Activated CD4-positive, alpha-beta T cell treated with anti-CD3 and anti-CD28 coated beads, Interleukin-2, Interleukin-4, amounts not matched to agents 100 ng/mL and 50 ng/mL, durations not matched to agents 16 hours and 8 hours (primary cell): ENCODE measurements at regions not wholly inside any gene's neighbourhood (a gene's known extent, or its start where the extent isn't known, plus 50 kb on each side); places are given as distances from the start of the nearest gene placed in this dataset.
"Not testable (repeated sequence)": the region's sequence is repeated elsewhere in the genome, so short reads cannot be mapped to it uniquely, and the experiment has no call there.

Experiments used
- DNase-seq: peaks from one replicate; pipeline ENCODE4 v3.0.0-alpha.2; 2020; ENCODE audit warnings: low spot score

GRCh38 chr11:71182791-71183677, 69.3 kb downstream of the SHANK2 start:
- DNase-seq: no peak

- no peak for DNase-seq
Measured at GRCh38 chr11:71181566-71181965, 70.8 kb downstream of the SHANK2 start.

- DNase-seq: no peak
Measured at GRCh38 chr11:71180694-71181470, 71.5 kb downstream of the SHANK2 start.

GRCh38 chr11:71179877-71180605, 72.3 kb downstream of the SHANK2 start:
- no peak for DNase-seq

GRCh38 chr11:71178076-71178475, 74.3 kb downstream of the SHANK2 start:
- DNase-seq: no peak

- DNase-seq: no peak
Measured at GRCh38 chr11:71176812-71177211, 75.6 kb downstream of the SHANK2 start.

- DNase-seq: no peak
Measured at GRCh38 chr11:71173709-71174108, 78.7 kb downstream of the SHANK2 start.

GRCh38 chr11:71172680-71173079, 79.7 kb downstream of the SHANK2 start:
- DNase-seq: no peak

GRCh38 chr11:71171576-71171975, 80.8 kb downstream of the SHANK2 start:
- no peak for DNase-seq

GRCh38 chr11:71170624-71171423, 81.6 kb downstream of the SHANK2 start:
- DNase-seq: no peak

GRCh38 chr11:71169313-71169712, 83.1 kb downstream of the SHANK2 start:
- DNase-seq: no peak

- not testable (repeated sequence) for DNase-seq
Measured at GRCh38 chr11:71167814-71168213, 84.6 kb downstream of the SHANK2 start.

- DNase-seq: no peak
Measured at GRCh38 chr11:71165771-71166170, 86.6 kb downstream of the SHANK2 start.

GRCh38 chr11:71164621-71165020, 87.8 kb downstream of the SHANK2 start:
- DNase-seq: no peak

- no peak for DNase-seq
Measured at GRCh38 chr11:71164186-71164585, 88.2 kb downstream of the SHANK2 start.

GRCh38 chr11:71163371-71163770, 89.0 kb downstream of the SHANK2 start:
- DNase-seq: no peak

- DNase-seq: no peak
Measured at GRCh38 chr11:71158936-71159335, 93.4 kb downstream of the SHANK2 start.

- not testable (repeated sequence) for DNase-seq
Measured at GRCh38 chr11:71157676-71158075, 94.7 kb downstream of the SHANK2 start.

GRCh38 chr11:71156301-71156700, 96.1 kb downstream of the SHANK2 start:
- no peak for DNase-seq

GRCh38 chr11:71155846-71156245, 96.5 kb downstream of the SHANK2 start:
- no peak for DNase-seq

GRCh38 chr11:71154261-71154805, 98.0 kb downstream of the SHANK2 start:
- no peak for DNase-seq
